WI38 (cell line): ENCODE measurements at regions not wholly inside any gene's neighbourhood (a gene's known extent, or its start where the extent isn't known, plus 50 kb on each side); places are given as distances from the start of the nearest gene placed in this dataset.

ENCODE experiments used
- H3K4me3 ChIP-seq: 2 replicates; pipeline ENCODE4 v1.5.1; 2011; ENCODE audit warnings: low read depth, mild to moderate bottlenecking, control low read depth, low read length
- TF ChIP-seq, protein P1 (sequence below): IDR thresholded peaks from 2 replicates; pipeline ENCODE4 v1.5.1; 2012; ENCODE audit warnings: low read depth, mild to moderate bottlenecking, control low read depth, low read length

DNA sequence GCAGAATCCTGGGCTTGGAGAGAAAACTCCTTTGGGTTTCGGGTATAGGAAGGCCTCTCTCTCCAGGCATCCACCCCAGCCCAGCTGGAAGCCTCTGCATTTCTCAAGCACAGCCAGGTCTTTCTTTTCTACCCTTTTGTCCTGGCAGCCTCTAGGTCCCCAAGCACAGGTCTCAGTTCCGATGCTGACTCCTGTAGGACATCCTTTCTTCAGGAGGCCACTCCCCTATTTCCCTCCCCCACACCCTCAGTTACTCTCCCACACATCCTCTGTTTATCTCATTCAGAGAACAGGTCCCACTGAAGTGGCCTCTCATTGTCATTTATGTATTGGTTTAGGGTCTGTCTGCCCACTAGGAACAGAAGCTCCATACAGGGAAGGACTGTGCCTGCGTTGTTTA is 352.6 kb downstream of the VRK1 start:
- TF ChIP-seq, protein P1, sequence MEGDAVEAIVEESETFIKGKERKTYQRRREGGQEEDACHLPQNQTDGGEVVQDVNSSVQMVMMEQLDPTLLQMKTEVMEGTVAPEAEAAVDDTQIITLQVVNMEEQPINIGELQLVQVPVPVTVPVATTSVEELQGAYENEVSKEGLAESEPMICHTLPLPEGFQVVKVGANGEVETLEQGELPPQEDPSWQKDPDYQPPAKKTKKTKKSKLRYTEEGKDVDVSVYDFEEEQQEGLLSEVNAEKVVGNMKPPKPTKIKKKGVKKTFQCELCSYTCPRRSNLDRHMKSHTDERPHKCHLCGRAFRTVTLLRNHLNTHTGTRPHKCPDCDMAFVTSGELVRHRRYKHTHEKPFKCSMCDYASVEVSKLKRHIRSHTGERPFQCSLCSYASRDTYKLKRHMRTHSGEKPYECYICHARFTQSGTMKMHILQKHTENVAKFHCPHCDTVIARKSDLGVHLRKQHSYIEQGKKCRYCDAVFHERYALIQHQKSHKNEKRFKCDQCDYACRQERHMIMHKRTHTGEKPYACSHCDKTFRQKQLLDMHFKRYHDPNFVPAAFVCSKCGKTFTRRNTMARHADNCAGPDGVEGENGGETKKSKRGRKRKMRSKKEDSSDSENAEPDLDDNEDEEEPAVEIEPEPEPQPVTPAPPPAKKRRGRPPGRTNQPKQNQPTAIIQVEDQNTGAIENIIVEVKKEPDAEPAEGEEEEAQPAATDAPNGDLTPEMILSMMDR: no peak
- H3K4me3 ChIP-seq: no peak overlapping the region

DNA sequence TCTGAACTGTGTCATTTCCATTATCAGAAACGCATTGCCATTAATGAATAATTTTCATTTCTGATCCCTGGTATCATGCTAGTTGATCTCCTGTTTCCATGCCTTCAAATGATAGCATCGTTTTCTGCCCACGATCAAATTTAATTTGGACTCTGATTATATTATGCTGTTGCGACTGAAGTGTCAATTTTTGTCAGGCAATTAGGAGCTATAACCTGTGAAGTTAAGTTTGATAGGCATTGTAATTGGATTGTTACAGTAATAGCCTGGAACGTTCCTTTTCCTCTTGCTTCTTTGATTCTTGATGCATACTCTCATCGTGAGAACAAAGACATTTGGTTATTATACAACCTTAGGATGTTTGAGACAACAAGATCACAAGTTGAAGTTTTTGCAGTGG is 356.3 kb downstream of the VRK1 start:
- TF ChIP-seq, protein P1: no peak
- no peak overlapping the region for H3K4me3 ChIP-seq

DNA sequence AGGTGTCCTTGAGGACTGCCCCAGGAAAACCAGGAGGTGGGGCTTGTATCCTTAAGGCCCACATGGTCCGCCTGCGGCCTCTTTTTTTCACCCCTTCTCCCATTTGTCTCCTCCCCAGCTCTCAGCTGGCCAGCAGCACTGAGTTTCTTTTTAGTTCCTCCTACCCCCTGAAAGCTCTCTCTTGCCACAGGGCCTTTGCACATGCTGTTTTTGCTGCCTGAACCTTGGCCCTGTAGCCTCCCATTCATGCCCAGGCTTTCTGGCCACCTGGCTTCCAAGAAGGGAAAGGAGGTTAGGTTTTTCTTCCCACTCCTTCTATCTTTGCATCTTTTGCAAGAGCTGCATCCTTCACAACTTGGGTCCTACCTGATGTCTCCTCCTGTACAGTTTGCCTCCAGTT is 358.1 kb downstream of the VRK1 start:
- TF ChIP-seq, protein P1: no peak

DNA sequence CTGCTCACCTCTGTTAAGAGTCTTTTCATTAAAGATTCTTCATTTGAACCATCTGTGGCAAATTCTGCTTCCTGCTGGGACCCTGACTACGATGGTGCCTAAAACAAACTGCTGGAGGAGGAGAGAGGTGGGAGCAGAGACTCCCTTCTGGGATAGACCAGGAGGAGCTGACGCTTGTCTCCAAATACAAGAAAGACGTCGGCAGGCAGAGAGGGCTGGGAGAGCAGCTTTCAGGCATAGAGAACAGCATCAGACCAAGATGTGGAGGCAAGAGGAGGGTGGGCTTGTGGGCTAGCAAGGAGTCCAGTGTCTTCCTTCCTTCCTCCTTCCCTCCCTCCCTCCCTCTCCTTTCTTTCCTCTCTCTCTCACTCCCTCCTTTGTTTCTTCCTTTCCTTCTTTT is 358.6 kb downstream of the VRK1 start:
- H3K4me3 ChIP-seq: no peak overlapping the region
- TF ChIP-seq, protein P1: no peak

More for the DNA sequence above, 358.1 kb downstream of the VRK1 start:
- H3K4me3 ChIP-seq: no peak overlapping the region

DNA sequence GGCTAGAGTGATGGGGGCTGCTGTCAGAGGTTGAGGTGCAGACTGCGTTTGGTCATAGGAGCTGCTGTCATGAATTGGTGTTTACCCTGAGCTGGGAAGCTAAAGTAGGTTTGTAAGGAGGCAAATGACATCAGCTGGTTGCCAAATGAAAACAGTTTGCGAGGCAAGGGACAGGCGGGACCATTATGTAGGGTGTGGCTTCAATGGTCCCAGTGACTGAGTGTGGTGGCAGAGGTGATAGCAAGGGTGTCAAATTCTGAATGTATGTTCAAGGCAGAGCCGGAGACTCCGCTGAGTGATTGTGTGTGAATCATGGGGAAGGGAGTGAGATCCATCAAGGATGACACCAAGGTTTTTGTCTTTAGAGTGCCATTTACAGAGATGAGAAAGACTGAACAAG is 359.5 kb downstream of the VRK1 start:
- TF ChIP-seq, protein P1: no peak
- no peak overlapping the region for H3K4me3 ChIP-seq

DNA sequence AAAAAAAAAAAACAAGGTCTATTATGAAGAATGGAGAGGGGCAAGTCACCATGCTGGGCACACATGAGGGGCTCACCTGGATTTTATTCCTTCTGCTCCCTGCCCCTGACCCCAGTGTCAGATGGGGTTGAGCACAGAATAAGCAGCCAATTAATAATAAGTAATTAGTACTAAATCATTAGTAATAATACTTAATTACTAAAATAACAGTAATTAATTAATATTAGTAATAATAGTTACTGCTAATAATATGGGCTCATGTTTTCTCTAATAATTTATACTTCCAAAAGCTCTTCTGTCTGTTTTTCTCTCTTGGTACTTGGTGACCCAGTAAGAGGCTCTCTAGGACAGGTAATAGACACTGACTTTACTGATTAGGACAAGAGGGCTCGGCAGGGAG is 360.9 kb downstream of the VRK1 start:
- TF ChIP-seq, protein P1: no peak
- no peak overlapping the region for H3K4me3 ChIP-seq

DNA sequence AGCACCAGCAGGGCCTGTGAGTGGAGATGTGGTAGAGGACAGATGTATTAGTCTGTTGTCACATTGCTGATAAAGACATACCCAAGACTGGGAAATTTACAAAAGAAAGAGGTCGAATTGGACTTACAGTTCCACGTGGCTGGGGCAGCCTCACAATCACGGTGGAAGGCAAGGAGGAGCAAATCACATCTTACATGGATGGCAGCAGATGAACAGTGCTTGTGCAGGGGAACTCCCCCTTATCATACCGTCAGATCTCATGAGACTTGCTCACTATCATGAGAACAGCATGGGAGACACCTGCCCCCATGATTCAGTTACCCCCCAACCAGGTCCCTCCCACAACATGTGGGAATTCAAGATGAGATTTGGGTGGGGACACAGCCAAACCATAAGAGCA is 361.9 kb downstream of the VRK1 start:
- TF ChIP-seq, protein P1: no peak
- no peak overlapping the region for H3K4me3 ChIP-seq
